ENCODE measurements at regions not wholly inside any gene's neighbourhood (a gene's known extent, or its start where the extent isn't known, plus 50 kb on each side); places are given as distances from the start of the nearest gene placed in this dataset.

GRCh38 chr15:94592495-94592894 is 361.1 kb downstream of the MCTP2 start:
- no peak overlapping the region for H2BK15ac ChIP-seq (replicated peaks; ENCODE audit: low read depth)
- no peaks in the 10 kb centered on the region for H3K4me1 ChIP-seq (ENCODE audit: control insufficient read depth, low read depth, low read length)
- no peaks in the 10 kb centered on the region for H3K27me3 ChIP-seq (ENCODE audit: insufficient read depth, low read length, poor library complexity)
- no peak overlapping the region for H4K8ac ChIP-seq (ENCODE audit: low read depth, low read length)
- H3K23ac ChIP-seq (ENCODE audit: low read length), result no peak overlapping the region
- H3K4ac ChIP-seq (ENCODE audit: low read depth, low read length), result no peak overlapping the region
- no peak for DNase-seq
- no peak overlapping the region for H4K5ac ChIP-seq (ENCODE audit: low read length)
- H3K27ac ChIP-seq (ENCODE audit: low read depth, low read length), result no peak overlapping the region
- H3K56ac ChIP-seq (ENCODE audit: low read length), result no peak overlapping the region
- no peak overlapping the region for H3K4me3 ChIP-seq (ENCODE audit: low read length)
- H2AK5ac ChIP-seq (ENCODE audit: low read length), result no peak overlapping the region
- H3K4me2 ChIP-seq (ENCODE audit: low read length), result no peak overlapping the region
- H3K79me1 ChIP-seq (ENCODE audit: low read length), result no peaks in the 10 kb centered on the region
- H2BK5ac ChIP-seq (ENCODE audit: low read length), result no peak overlapping the region
- H2BK120ac ChIP-seq (ENCODE audit: low read depth, low read length), result no peak overlapping the region
- no peak overlapping the region for H3K18ac ChIP-seq (ENCODE audit: low read length)
- no peak overlapping the region for H3K9ac ChIP-seq (ENCODE audit: low read length)
- no peaks in the 10 kb centered on the region for H3K36me3 ChIP-seq (ENCODE audit: control insufficient read depth, insufficient read depth, low read length)
- H3K79me2 ChIP-seq (ENCODE audit: control insufficient read depth, insufficient read depth, low read length), result no peaks in the 10 kb centered on the region

- no peak overlapping the region for H2AK5ac ChIP-seq (ENCODE audit: low read length)
- H2BK120ac ChIP-seq (ENCODE audit: low read depth, low read length), result no peak overlapping the region
- no peak overlapping the region for H3K56ac ChIP-seq (ENCODE audit: low read length)
- no peaks in the 10 kb centered on the region for H3K4me1 ChIP-seq (ENCODE audit: control insufficient read depth, low read depth, low read length)
- DNase-seq, result no peak
- H3K23ac ChIP-seq (ENCODE audit: low read length), result no peak overlapping the region
- H3K4me3 ChIP-seq (ENCODE audit: low read length), result no peak overlapping the region
- H3K27ac ChIP-seq (ENCODE audit: low read depth, low read length), result no peak overlapping the region
- no peak overlapping the region for H3K18ac ChIP-seq (ENCODE audit: low read length)
- H2BK15ac ChIP-seq (replicated peaks; ENCODE audit: low read depth), result no peak overlapping the region
- no peak overlapping the region for H4K5ac ChIP-seq (ENCODE audit: low read length)
- no peak overlapping the region for H4K8ac ChIP-seq (ENCODE audit: low read depth, low read length)
- no peaks in the 10 kb centered on the region for H3K27me3 ChIP-seq (ENCODE audit: insufficient read depth, low read length, poor library complexity)
- H3K4ac ChIP-seq (ENCODE audit: low read depth, low read length), result no peak overlapping the region
- H3K79me1 ChIP-seq (ENCODE audit: low read length), result no peaks in the 10 kb centered on the region
- no peaks in the 10 kb centered on the region for H3K79me2 ChIP-seq (ENCODE audit: control insufficient read depth, insufficient read depth, low read length)
- no peak overlapping the region for H3K4me2 ChIP-seq (ENCODE audit: low read length)
- no CpG with 5 or more reads among the region's 1 CpG for WGBS (ENCODE audit: extremely low coverage, insufficient coverage, low lambda C conversion rate)
- no peaks in the 10 kb centered on the region for H3K36me3 ChIP-seq (ENCODE audit: control insufficient read depth, insufficient read depth, low read length)
- no peak overlapping the region for H2BK5ac ChIP-seq (ENCODE audit: low read length)
- H3K9ac ChIP-seq (ENCODE audit: low read length), result no peak overlapping the region
Observed at GRCh38 chr15:94596707-94597106, 365.3 kb downstream of the MCTP2 start.

- no peak overlapping the region for H4K5ac ChIP-seq (ENCODE audit: low read length)
- H3K79me2 ChIP-seq (ENCODE audit: control insufficient read depth, insufficient read depth, low read length), result no peaks in the 10 kb centered on the region
- DNase-seq, result no peak
- H3K27me3 ChIP-seq (ENCODE audit: insufficient read depth, low read length, poor library complexity), result no peaks in the 10 kb centered on the region
- H3K79me1 ChIP-seq (ENCODE audit: low read length), result no peaks in the 10 kb centered on the region
- H2BK5ac ChIP-seq (ENCODE audit: low read length), result no peak overlapping the region
- H3K18ac ChIP-seq (ENCODE audit: low read length), result no peak overlapping the region
- H3K4me1 ChIP-seq (ENCODE audit: control insufficient read depth, low read depth, low read length), result no peaks in the 10 kb centered on the region
- no peak overlapping the region for H4K8ac ChIP-seq (ENCODE audit: low read depth, low read length)
- WGBS (ENCODE audit: extremely low coverage, insufficient coverage, low lambda C conversion rate), result no CpG with 5 or more reads among the region's 8 CpGs
- no peak overlapping the region for H3K4ac ChIP-seq (ENCODE audit: low read depth, low read length)
- H2BK15ac ChIP-seq (replicated peaks; ENCODE audit: low read depth), result no peak overlapping the region
- H3K56ac ChIP-seq (ENCODE audit: low read length), result no peak overlapping the region
- no peak overlapping the region for H3K23ac ChIP-seq (ENCODE audit: low read length)
- H2AK5ac ChIP-seq (ENCODE audit: low read length), result no peak overlapping the region
- no peak overlapping the region for H3K27ac ChIP-seq (ENCODE audit: low read depth, low read length)
- no peaks in the 10 kb centered on the region for H3K36me3 ChIP-seq (ENCODE audit: control insufficient read depth, insufficient read depth, low read length)
- no peak overlapping the region for H3K4me3 ChIP-seq (ENCODE audit: low read length)
- no peak overlapping the region for H3K9ac ChIP-seq (ENCODE audit: low read length)
- H3K4me2 ChIP-seq (ENCODE audit: low read length), result no peak overlapping the region
- H2BK120ac ChIP-seq (ENCODE audit: low read depth, low read length), result no peak overlapping the region
Observed at GRCh38 chr15:94600505-94600904, 369.1 kb downstream of the MCTP2 start.

GRCh38 chr15:94602754-94603470 is 371.6 kb downstream of the MCTP2 start:
- H4K8ac ChIP-seq (ENCODE audit: low read depth, low read length), result no peak overlapping the region
- no peak for DNase-seq
- H2AK5ac ChIP-seq (ENCODE audit: low read length), result no peak overlapping the region
- H3K4ac ChIP-seq (ENCODE audit: low read depth, low read length), result no peak overlapping the region
- H3K23ac ChIP-seq (ENCODE audit: low read length), result no peak overlapping the region
- H3K4me2 ChIP-seq (ENCODE audit: low read length), result no peak overlapping the region
- no peaks in the 10 kb centered on the region for H3K36me3 ChIP-seq (ENCODE audit: control insufficient read depth, insufficient read depth, low read length)
- H3K79me1 ChIP-seq (ENCODE audit: low read length), result no peaks in the 10 kb centered on the region
- H2BK15ac ChIP-seq (replicated peaks; ENCODE audit: low read depth), result no peak overlapping the region
- H3K79me2 ChIP-seq (ENCODE audit: control insufficient read depth, insufficient read depth, low read length), result no peaks in the 10 kb centered on the region
- WGBS (ENCODE audit: extremely low coverage, insufficient coverage, low lambda C conversion rate), result no CpG with 5 or more reads among the region's 8 CpGs
- H3K9ac ChIP-seq (ENCODE audit: low read length), result no peak overlapping the region
- H3K4me3 ChIP-seq (ENCODE audit: low read length), result no peak overlapping the region
- H3K4me1 ChIP-seq (ENCODE audit: control insufficient read depth, low read depth, low read length), result no peaks in the 10 kb centered on the region
- H3K56ac ChIP-seq (ENCODE audit: low read length), result no peak overlapping the region
- no peak overlapping the region for H3K18ac ChIP-seq (ENCODE audit: low read length)
- no peak overlapping the region for H2BK5ac ChIP-seq (ENCODE audit: low read length)
- H3K27ac ChIP-seq (ENCODE audit: low read depth, low read length), result no peak overlapping the region
- H3K27me3 ChIP-seq (ENCODE audit: insufficient read depth, low read length, poor library complexity), result no peaks in the 10 kb centered on the region
- no peak overlapping the region for H4K5ac ChIP-seq (ENCODE audit: low read length)
- no peak overlapping the region for H2BK120ac ChIP-seq (ENCODE audit: low read depth, low read length)

- H3K79me1 ChIP-seq (ENCODE audit: low read length), result no peaks in the 10 kb centered on the region
- H3K4me2 ChIP-seq (ENCODE audit: low read length), result no peak overlapping the region
- no peak overlapping the region for H3K23ac ChIP-seq (ENCODE audit: low read length)
- H4K5ac ChIP-seq (ENCODE audit: low read length), result no peak overlapping the region
- no peak overlapping the region for H2AK5ac ChIP-seq (ENCODE audit: low read length)
- no peak overlapping the region for H4K8ac ChIP-seq (ENCODE audit: low read depth, low read length)
- no peaks in the 10 kb centered on the region for H3K36me3 ChIP-seq (ENCODE audit: control insufficient read depth, insufficient read depth, low read length)
- no peak for DNase-seq
- no peaks in the 10 kb centered on the region for H3K4me1 ChIP-seq (ENCODE audit: control insufficient read depth, low read depth, low read length)
- no peak overlapping the region for H3K56ac ChIP-seq (ENCODE audit: low read length)
- no peak overlapping the region for H2BK15ac ChIP-seq (replicated peaks; ENCODE audit: low read depth)
- H3K27ac ChIP-seq (ENCODE audit: low read depth, low read length), result no peak overlapping the region
- H3K79me2 ChIP-seq (ENCODE audit: control insufficient read depth, insufficient read depth, low read length), result no peaks in the 10 kb centered on the region
- H3K18ac ChIP-seq (ENCODE audit: low read length), result no peak overlapping the region
- H2BK5ac ChIP-seq (ENCODE audit: low read length), result no peak overlapping the region
- H2BK120ac ChIP-seq (ENCODE audit: low read depth, low read length), result no peak overlapping the region
- H3K4ac ChIP-seq (ENCODE audit: low read depth, low read length), result no peak overlapping the region
- H3K9ac ChIP-seq (ENCODE audit: low read length), result no peak overlapping the region
- H3K27me3 ChIP-seq (ENCODE audit: insufficient read depth, low read length, poor library complexity), result no peaks in the 10 kb centered on the region
- no peak overlapping the region for H3K4me3 ChIP-seq (ENCODE audit: low read length)
Observed at GRCh38 chr15:94606286-94606685, 374.9 kb downstream of the MCTP2 start.

GRCh38 chr15:94607176-94607654 is 375.9 kb downstream of the MCTP2 start:
- WGBS (ENCODE audit: extremely low coverage, insufficient coverage, low lambda C conversion rate), result no CpG with 5 or more reads among the region's 7 CpGs
- H2BK15ac ChIP-seq (replicated peaks; ENCODE audit: low read depth), result no peak overlapping the region

More at GRCh38 chr15:94607176-94607654, 375.9 kb downstream of the MCTP2 start:
- Histone ChIP-seq H4K5ac (ENCODE audit: low read length) (no peak overlapping the region), H3K4ac (ENCODE audit: low read depth, low read length) (no peak overlapping the region), H3K79me1 (ENCODE audit: low read length) (no peaks in the 10 kb centered on the region), H3K4me1 (ENCODE audit: control insufficient read depth, low read depth, low read length) (no peaks in the 10 kb centered on the region), H3K56ac (ENCODE audit: low read length) (no peak overlapping the region), H4K8ac (ENCODE audit: low read depth, low read length) (no peak overlapping the region), H3K9ac (ENCODE audit: low read length) (no peak overlapping the region), H3K18ac (ENCODE audit: low read length) (no peak overlapping the region), H3K27ac (ENCODE audit: low read depth, low read length) (no peak overlapping the region), H2BK5ac (ENCODE audit: low read length) (no peak overlapping the region), H2BK120ac (ENCODE audit: low read depth, low read length) (no peak overlapping the region), H3K27me3 (ENCODE audit: insufficient read depth, low read length, poor library complexity) (no peaks in the 10 kb centered on the region), H3K23ac (ENCODE audit: low read length) (no peak overlapping the region), H3K79me2 (ENCODE audit: control insufficient read depth, insufficient read depth, low read length) (no peaks in the 10 kb centered on the region), H3K4me2 (ENCODE audit: low read length) (no peak overlapping the region), H2AK5ac (ENCODE audit: low read length) (no peak overlapping the region), H3K36me3 (ENCODE audit: control insufficient read depth, insufficient read depth, low read length) (no peaks in the 10 kb centered on the region), H3K4me3 (ENCODE audit: low read length) (no peak overlapping the region)
- no peak for DNase-seq
